GM21367 (cell line): ENCODE measurements at regions not wholly inside any gene's neighbourhood (a gene's known extent, or its start where the extent isn't known, plus 50 kb on each side); places are given as distances from the start of the nearest gene placed in this dataset.

Experiments
- ATAC-seq: cut with Tn5 transposase; IDR thresholded peaks from one replicate; pipeline ENCODE4 v1.9.1; 2021; ENCODE audit not compliant: unreplicated experiment

- no peak for ATAC-seq
Measured at GRCh38 chr1:172883387-172883791, 167.4 kb downstream of the TNFSF18 start.

- no peak for ATAC-seq
Measured at GRCh38 chr1:172883844-172884243, 166.9 kb downstream of the TNFSF18 start.

- no peak for ATAC-seq
Measured at GRCh38 chr1:172885411-172885810, 165.3 kb downstream of the TNFSF18 start.

GRCh38 chr1:172885971-172886370, 164.8 kb downstream of the TNFSF18 start:
- ATAC-seq: no peak

- ATAC-seq: no peak
Measured at GRCh38 chr1:172887162-172887561, 163.6 kb downstream of the TNFSF18 start.

GRCh38 chr1:172893146-172893841, 157.4 kb downstream of the TNFSF18 start:
- ATAC-seq: no peak

- no peak for ATAC-seq
Measured at GRCh38 chr1:172894349-172895049, 156.2 kb downstream of the TNFSF18 start.

GRCh38 chr1:172895050-172895460, 155.7 kb downstream of the TNFSF18 start:
- ATAC-seq: peak; percentile 86

- ATAC-seq: no peak
Measured at GRCh38 chr1:172895761-172896160, 155.0 kb downstream of the TNFSF18 start.

GRCh38 chr1:172897738-172898137, 153.0 kb downstream of the TNFSF18 start:
- no peak for ATAC-seq

- ATAC-seq: no peak
Measured at GRCh38 chr1:172898866-172899265, 151.9 kb downstream of the TNFSF18 start.

- no peak for ATAC-seq
Measured at GRCh38 chr1:172900376-172900997, 150.3 kb downstream of the TNFSF18 start.

GRCh38 chr1:172902200-172902599, 148.5 kb downstream of the TNFSF18 start:
- ATAC-seq: no peak

- ATAC-seq: no peak
Measured at GRCh38 chr1:172902861-172903381, 147.8 kb downstream of the TNFSF18 start.

GRCh38 chr1:172903581-172904220, 147.0 kb downstream of the TNFSF18 start:
- no peak for ATAC-seq

- ATAC-seq: no peak
Measured at GRCh38 chr1:172905452-172905851, 145.3 kb downstream of the TNFSF18 start.

- ATAC-seq: no peak
Measured at GRCh38 chr1:172906778-172907592, 143.8 kb downstream of the TNFSF18 start.

GRCh38 chr1:172907834-172908326, 142.9 kb downstream of the TNFSF18 start:
- no peak for ATAC-seq

GRCh38 chr1:172909606-172910326, 141.0 kb downstream of the TNFSF18 start:
- ATAC-seq: no peak
